ENCODE measurements at regions not wholly inside any gene's neighbourhood (a gene's known extent, or its start where the extent isn't known, plus 50 kb on each side); places are given as distances from the start of the nearest gene placed in this dataset.

DNA sequence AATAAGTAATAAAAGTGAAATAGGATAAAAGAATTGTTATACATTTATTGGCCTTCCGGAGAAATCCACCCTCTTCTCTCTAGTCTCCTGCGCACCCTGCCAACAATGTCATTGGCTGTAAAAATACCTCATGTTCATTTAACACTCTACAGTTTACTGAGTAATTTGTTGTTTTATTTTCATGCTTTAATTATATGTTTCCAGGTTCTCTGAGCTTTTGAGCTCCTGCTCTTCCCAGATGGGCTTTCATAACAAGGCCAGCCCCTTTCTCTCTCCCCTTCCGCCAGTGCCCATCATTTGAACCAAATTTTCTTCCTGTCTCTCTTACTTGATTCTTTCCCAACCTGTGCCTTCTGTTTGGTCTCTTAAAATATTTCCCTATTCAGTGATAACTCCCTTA, 144.6 kb upstream of the PRSS1 start:
- FAIRE-seq, result no peak
- no peak for DNase-seq (ENCODE audit: insufficient read length, low spot score)
- TF ChIP-seq, protein P1, sequence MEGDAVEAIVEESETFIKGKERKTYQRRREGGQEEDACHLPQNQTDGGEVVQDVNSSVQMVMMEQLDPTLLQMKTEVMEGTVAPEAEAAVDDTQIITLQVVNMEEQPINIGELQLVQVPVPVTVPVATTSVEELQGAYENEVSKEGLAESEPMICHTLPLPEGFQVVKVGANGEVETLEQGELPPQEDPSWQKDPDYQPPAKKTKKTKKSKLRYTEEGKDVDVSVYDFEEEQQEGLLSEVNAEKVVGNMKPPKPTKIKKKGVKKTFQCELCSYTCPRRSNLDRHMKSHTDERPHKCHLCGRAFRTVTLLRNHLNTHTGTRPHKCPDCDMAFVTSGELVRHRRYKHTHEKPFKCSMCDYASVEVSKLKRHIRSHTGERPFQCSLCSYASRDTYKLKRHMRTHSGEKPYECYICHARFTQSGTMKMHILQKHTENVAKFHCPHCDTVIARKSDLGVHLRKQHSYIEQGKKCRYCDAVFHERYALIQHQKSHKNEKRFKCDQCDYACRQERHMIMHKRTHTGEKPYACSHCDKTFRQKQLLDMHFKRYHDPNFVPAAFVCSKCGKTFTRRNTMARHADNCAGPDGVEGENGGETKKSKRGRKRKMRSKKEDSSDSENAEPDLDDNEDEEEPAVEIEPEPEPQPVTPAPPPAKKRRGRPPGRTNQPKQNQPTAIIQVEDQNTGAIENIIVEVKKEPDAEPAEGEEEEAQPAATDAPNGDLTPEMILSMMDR (IDR thresholded peaks at IDR 0.05; ENCODE audit: insufficient read depth, missing control alignments), result no peak

DNA sequence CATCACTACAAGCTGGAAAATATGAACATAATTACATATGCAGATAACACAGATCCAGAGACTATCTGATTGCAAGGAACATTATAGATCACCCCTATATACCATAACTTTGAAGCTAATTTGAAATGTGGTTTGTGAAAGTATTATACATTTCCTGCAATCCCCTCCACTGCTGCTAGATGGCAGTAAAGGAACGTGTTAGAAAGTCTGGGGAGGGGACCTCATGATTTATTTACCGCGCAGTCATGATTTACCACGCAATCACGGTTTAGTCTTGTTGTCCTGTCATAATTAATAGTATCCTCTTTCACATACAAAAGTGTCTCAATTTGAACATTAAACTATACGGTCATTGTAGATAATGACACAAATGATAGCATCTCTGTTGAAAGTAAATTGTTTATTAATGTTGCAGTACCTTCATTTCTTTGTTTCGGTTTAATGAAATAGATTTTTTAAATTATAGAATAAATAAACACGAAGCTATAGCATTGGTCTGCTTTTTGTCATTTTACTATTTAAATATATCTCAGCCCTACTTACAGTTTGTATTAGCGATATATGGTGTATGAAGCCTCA, 145.3 kb upstream of the PRSS1 start:
- TF ChIP-seq, protein P1 (IDR thresholded peaks at IDR 0.05; ENCODE audit: insufficient read depth, missing control alignments), result peak; percentile 84
- FAIRE-seq, result no peak
- DNase-seq (ENCODE audit: insufficient read length, low spot score), result no peak

DNA sequence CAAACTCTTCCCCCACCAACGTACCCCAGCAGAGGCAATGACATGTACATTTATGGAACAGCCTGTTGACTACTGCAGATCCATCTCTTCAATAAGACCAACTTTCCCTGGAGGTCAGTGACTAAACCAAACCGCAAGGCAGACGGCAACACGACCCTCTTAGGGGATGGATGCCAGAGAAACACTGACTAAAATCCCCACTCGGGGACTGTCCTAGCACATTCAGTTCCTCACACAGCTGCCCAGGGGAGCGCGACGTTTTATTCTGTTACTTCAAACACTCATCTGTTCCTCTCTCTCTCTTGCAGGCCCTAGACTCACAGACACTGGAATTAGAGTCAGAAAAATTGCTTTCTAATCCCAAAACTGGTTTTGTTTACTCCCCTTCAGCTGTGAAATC, 146.5 kb upstream of the PRSS1 start:
- DNase-seq (ENCODE audit: insufficient read length, low spot score), result no peak
- FAIRE-seq, result no peak
- TF ChIP-seq, protein P1 (IDR thresholded peaks at IDR 0.05; ENCODE audit: insufficient read depth, missing control alignments), result no peak

DNA sequence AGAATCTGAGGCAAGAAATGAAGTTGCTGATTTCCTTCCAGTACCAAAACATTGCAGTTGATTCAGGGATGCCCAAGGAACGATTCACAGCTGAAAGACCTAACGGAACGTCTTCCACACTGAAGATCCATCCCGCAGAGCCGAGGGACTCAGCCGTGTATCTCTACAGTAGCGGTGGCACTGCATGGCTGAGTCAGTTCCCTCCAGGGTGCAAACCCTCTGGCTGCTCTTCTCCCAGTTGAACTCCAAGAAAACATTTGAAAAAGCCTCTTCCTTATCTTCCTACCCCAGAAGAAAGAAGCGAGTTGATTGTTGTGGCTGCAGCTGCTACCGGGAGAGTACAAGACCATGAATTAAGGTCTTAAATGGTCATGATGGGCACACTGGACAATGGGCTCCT, 147.1 kb upstream of the PRSS1 start:
- DNase-seq (ENCODE audit: insufficient read length, low spot score) (no peak), FAIRE-seq (no peak)
- TF ChIP-seq, protein P1 (IDR thresholded peaks at IDR 0.05; ENCODE audit: insufficient read depth, missing control alignments), result no peak

DNA sequence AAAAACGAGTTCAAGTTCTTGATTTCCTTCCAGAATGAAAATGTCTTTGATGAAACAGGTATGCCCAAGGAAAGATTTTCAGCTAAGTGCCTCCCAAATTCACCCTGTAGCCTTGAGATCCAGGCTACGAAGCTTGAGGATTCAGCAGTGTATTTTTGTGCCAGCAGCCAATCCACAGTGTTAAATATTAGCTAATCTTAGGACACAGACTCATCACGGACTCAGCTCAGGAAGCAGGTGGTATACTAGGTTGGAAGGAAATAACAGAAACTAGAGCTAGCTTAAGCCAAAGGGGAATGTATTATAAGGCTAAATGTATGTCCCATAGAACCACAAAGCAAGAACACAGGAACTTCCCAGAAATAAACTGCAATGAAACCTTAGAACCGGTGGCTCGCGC, 151.0 kb upstream of the PRSS1 start:
- FAIRE-seq (no peak), DNase-seq (ENCODE audit: insufficient read length, low spot score) (no peak)
- TF ChIP-seq, protein P1 (IDR thresholded peaks at IDR 0.05; ENCODE audit: insufficient read depth, missing control alignments), result no peak

DNA sequence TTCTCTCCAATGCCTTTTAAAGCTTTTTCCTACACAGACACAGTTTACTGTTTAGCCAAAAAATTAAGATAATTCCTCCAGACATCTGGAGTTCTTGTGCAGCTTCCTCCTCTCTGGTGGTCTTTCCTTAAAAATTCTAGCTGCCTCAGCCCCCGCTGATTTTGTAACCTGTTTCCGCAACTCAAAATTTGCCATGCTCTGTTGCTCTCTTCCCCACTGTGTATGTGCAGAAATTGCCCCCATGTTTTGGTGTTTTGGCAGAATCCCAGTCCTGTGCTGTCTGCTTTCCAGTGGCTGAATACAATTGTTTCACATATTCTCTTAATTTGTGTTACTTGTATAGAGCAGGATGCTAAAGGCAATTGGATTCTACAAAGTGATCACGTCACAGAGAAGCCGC, 151.7 kb upstream of the PRSS1 start:
- TF ChIP-seq, protein P1 (IDR thresholded peaks at IDR 0.05; ENCODE audit: insufficient read depth, missing control alignments), result no peak
- no peak for FAIRE-seq

DNA sequence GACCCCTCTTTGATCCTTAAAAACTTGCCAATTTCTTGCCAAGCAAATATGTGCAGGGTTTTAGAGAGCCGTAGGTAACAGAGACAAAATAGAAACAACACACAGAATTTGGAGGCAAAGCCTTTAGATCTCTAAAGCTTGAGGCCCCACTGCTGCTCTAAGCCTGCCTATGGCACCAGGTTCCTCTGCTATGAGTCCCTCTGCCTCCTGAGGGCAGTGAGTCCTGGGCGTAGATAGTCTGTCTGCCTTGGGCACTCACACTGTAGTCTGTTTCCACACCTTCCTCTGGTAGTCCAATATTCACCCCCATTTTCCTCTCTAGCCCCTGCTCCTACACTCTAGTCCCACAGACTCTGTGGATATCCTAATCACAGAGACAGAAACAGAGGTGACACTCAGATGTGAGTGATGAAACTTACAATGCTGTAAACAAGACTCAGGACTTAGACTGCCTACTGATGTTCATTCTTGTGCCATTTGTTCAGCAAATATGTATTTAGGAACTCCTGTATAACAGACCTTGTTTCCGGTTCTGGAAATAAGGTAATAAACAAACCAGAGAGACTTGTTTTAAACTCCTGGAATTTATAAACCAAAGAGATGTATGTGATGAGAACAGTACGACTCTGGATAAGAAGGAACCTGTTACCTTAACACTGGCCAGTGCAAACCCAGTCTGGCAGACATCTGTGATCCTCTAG, 153.3 kb upstream of the PRSS1 start:
- no peak for DNase-seq (ENCODE audit: insufficient read length, low spot score)
- no peak for FAIRE-seq
- TF ChIP-seq, protein P1 (IDR thresholded peaks at IDR 0.05; ENCODE audit: insufficient read depth, missing control alignments), result no peak

More for the DNA sequence above, 151.7 kb upstream of the PRSS1 start:
- no peak for DNase-seq (ENCODE audit: insufficient read length, low spot score)
